HEK293T (cell line): ENCODE measurements at regions not wholly inside any gene's neighbourhood (a gene's known extent, or its start where the extent isn't known, plus 50 kb on each side); places are given as distances from the start of the nearest gene placed in this dataset.

ENCODE experiments used
- ARNT ChIP-seq: fragments of 450-650 bp; IDR thresholded peaks from 2 replicates; pipeline ENCODE4 v1.6.1; 2017; ENCODE audit warnings: mild to moderate bottlenecking
- BHLHE40 ChIP-seq: fragments of 450-650 bp; IDR thresholded peaks from 2 replicates; pipeline ENCODE4 v1.6.1; 2016; ENCODE audit warnings: mild to moderate bottlenecking, moderate library complexity, borderline replicate concordance
- CTBP1 ChIP-seq: fragments of 450-650 bp; IDR thresholded peaks from 2 replicates; pipeline ENCODE4 v1.6.1; 2016; ENCODE audit warnings: borderline replicate concordance
- ELF4 ChIP-seq: fragments of 450-650 bp; IDR thresholded peaks from 2 replicates; pipeline ENCODE4 v1.6.1; 2017; ENCODE audit warnings: antibody characterized with exemption
- FOXA1 ChIP-seq: fragments of 450-650 bp; IDR thresholded peaks from 2 replicates; pipeline ENCODE4 v1.6.1; 2016; ENCODE audit warnings: mild to moderate bottlenecking
- FOXK2 ChIP-seq: fragments of 450-650 bp; IDR thresholded peaks from 2 replicates; pipeline ENCODE4 v1.6.1; 2016; ENCODE audit warnings: mild to moderate bottlenecking
- FOXM1 ChIP-seq: fragments of 450-650 bp; IDR thresholded peaks from 2 replicates; pipeline ENCODE4 v1.6.1; 2017; ENCODE audit warnings: mild to moderate bottlenecking, borderline replicate concordance
- HDGF ChIP-seq: fragments of 450-650 bp; IDR thresholded peaks from 2 replicates; pipeline ENCODE4 v1.6.1; 2017; ENCODE audit warnings: antibody characterized with exemption, borderline replicate concordance
- L3MBTL2 ChIP-seq: fragments of 450-650 bp; conservative IDR thresholded peaks from 2 replicates; pipeline ENCODE4 v1.6.1; 2016; ENCODE audit warnings: mild to moderate bottlenecking
- LEF1 ChIP-seq: fragments of 450-650 bp; IDR thresholded peaks from 2 replicates; pipeline ENCODE4 v1.6.1; 2017; ENCODE audit warnings: mild to moderate bottlenecking, borderline replicate concordance
- NFRKB ChIP-seq: fragments of 450-650 bp; IDR thresholded peaks from 2 replicates; pipeline ENCODE4 v1.6.1; 2016; ENCODE audit warnings: mild to moderate bottlenecking, moderate library complexity
- PKNOX1 ChIP-seq: fragments of 450-650 bp; IDR thresholded peaks from 2 replicates; pipeline ENCODE4 v1.6.1; 2016
- SP1 ChIP-seq: fragments of 450-650 bp; IDR thresholded peaks from 2 replicates; pipeline ENCODE4 v1.6.1; 2017
- SUZ12 ChIP-seq: fragments of 450-650 bp; IDR thresholded peaks from 2 replicates; pipeline ENCODE4 v1.6.1; 2016; ENCODE audit warnings: mild to moderate bottlenecking

GRCh38 chr13:74560325-74560724, 426.1 kb upstream of the KLF12 start:
- no peak for TF ChIP-seq FOXA1
- no peak for TF ChIP-seq BHLHE40
- no peak for TF ChIP-seq NFRKB
- no peak for TF ChIP-seq SUZ12
- no peak for TF ChIP-seq ARNT
- no peak for TF ChIP-seq SP1
- no peak for TF ChIP-seq ELF4
- no peak for TF ChIP-seq FOXK2
- no peak for TF ChIP-seq LEF1
- no peak for TF ChIP-seq HDGF
- no peak for TF ChIP-seq FOXM1
- TF ChIP-seq L3MBTL2: no peak
- TF ChIP-seq CTBP1: no peak
- no peak for TF ChIP-seq PKNOX1
